Mesendoderm (in vitro differentiated cells): ENCODE measurements at regions not wholly inside any gene's neighbourhood (a gene's known extent, or its start where the extent isn't known, plus 50 kb on each side); places are given as distances from the start of the nearest gene placed in this dataset.

Source experiments
- DNase-seq: peaks from one replicate; pipeline ENCODE4 v3.0.0; 2013
- H2AK5ac ChIP-seq: 2 replicates; pipeline ENCODE4 v1.6.1; 2013; ENCODE audit warnings: low read length, inconsistent platforms
- H2BK120ac ChIP-seq: 2 replicates; pipeline ENCODE4 v1.6.1; 2013; ENCODE audit warnings: low read depth, mild to moderate bottlenecking, low read length, moderate library complexity, mixed read lengths
- H2BK15ac ChIP-seq: replicated peaks from 2 replicates; pipeline ENCODE4 v1.6.1; 2013; ENCODE audit warnings: low read depth, mild to moderate bottlenecking, moderate library complexity
- H2BK5ac ChIP-seq: 2 replicates; pipeline ENCODE4 v1.6.1; 2013; ENCODE audit warnings: low read length, inconsistent platforms
- H3K18ac ChIP-seq: 2 replicates; pipeline ENCODE4 v1.6.1; 2013; ENCODE audit warnings: mild to moderate bottlenecking, low read length, mixed read lengths
- H3K23ac ChIP-seq: one replicate; pipeline ENCODE4 v1.6.1; 2013; ENCODE audit warnings: low read length
- H3K27ac ChIP-seq: 2 replicates; pipeline ENCODE4 v1.5.1; 2013; ENCODE audit warnings: low read depth, mild to moderate bottlenecking, inconsistent platforms, low read length, moderate library complexity
- H3K27me3 ChIP-seq: 2 replicates; pipeline ENCODE4 v1.6.1; 2013; ENCODE audit warnings: low read length, control low read depth, mild to moderate bottlenecking, inconsistent platforms; ENCODE audit not compliant: insufficient read depth, poor library complexity
- H3K36me3 ChIP-seq: 2 replicates; pipeline ENCODE4 v1.6.1; 2013; ENCODE audit warnings: low read length, inconsistent platforms; ENCODE audit not compliant: control insufficient read depth, insufficient read depth
- H3K4ac ChIP-seq: one replicate; pipeline ENCODE4 v1.6.1; 2013; ENCODE audit warnings: low read depth, mild to moderate bottlenecking, low read length, moderate library complexity
- H3K4me1 ChIP-seq: 2 replicates; pipeline ENCODE4 v1.6.1; 2013; ENCODE audit warnings: low read depth, low read length, inconsistent platforms; ENCODE audit not compliant: control insufficient read depth
- H3K4me2 ChIP-seq: 2 replicates; pipeline ENCODE4 v1.6.1; 2013; ENCODE audit warnings: low read length
- H3K4me3 ChIP-seq: 2 replicates; pipeline ENCODE4 v1.5.1; 2013; ENCODE audit warnings: mild to moderate bottlenecking, low read length
- H3K56ac ChIP-seq: one replicate; pipeline ENCODE4 v1.6.1; 2013; ENCODE audit warnings: low read length
- H3K79me1 ChIP-seq: 2 replicates; pipeline ENCODE4 v1.6.1; 2013; ENCODE audit warnings: low read length, inconsistent platforms
- H3K79me2 ChIP-seq: 2 replicates; pipeline ENCODE4 v1.6.1; 2013; ENCODE audit warnings: mild to moderate bottlenecking, low read length; ENCODE audit not compliant: control insufficient read depth, insufficient read depth
- H3K9ac ChIP-seq: 2 replicates; pipeline ENCODE4 v1.6.1; 2013; ENCODE audit warnings: low read length, inconsistent platforms
- H4K5ac ChIP-seq: one replicate; pipeline ENCODE4 v1.6.1; 2013; ENCODE audit warnings: low read length
- H4K8ac ChIP-seq: one replicate; pipeline ENCODE4 v1.6.1; 2013; ENCODE audit warnings: low read depth, mild to moderate bottlenecking, control low read depth, low read length, moderate library complexity
- WGBS: extraction: QIAGEN DNeasy Blood & Tissue Kit; methylation state at CpG from one replicate; pipeline ENCODE4 v1.1.7; 2013; ENCODE audit warnings: low lambda C conversion rate, missing lambda C conversion rate; ENCODE audit not compliant: insufficient coverage; ENCODE audit errors: extremely low coverage; 5-methylcytosine and 5-hydroxymethylcytosine counted together

GRCh38 chr6:169837529-169838250, 86.3 kb downstream of the ERMARD start:
- Histone ChIP-seq H2BK5ac (no peak overlapping the region), H3K4ac (no peak overlapping the region), H3K9ac (no peak overlapping the region), H2AK5ac (no peak overlapping the region), H3K79me2 (no peaks in the 10 kb centered on the region), H2BK120ac (no peak overlapping the region), H3K4me2 (no peak overlapping the region), H3K56ac (no peak overlapping the region), H3K18ac (no peak overlapping the region), H4K8ac (no peak overlapping the region), H3K23ac (no peak overlapping the region), H3K27ac (no peak overlapping the region), H2BK15ac (no peak overlapping the region), H3K27me3 (no peaks in the 10 kb centered on the region), H3K4me3 (no peak overlapping the region), H3K79me1 (no peaks in the 10 kb centered on the region), H3K36me3 (no peaks in the 10 kb centered on the region), H4K5ac (no peak overlapping the region), H3K4me1 (no peaks in the 10 kb centered on the region)
- no peak for DNase-seq
- WGBS, result no CpG with 5 or more reads among the region's 17 CpGs

GRCh38 chr6:169833258-169833794, 81.9 kb downstream of the ERMARD start:
- Histone ChIP-seq H3K23ac (no peak overlapping the region), H3K4ac (no peak overlapping the region), H4K8ac (no peak overlapping the region), H3K36me3 (no peaks in the 10 kb centered on the region), H3K27me3 (no peaks in the 10 kb centered on the region), H3K9ac (no peak overlapping the region), H3K56ac (no peak overlapping the region), H2BK120ac (no peak overlapping the region), H3K27ac (no peak overlapping the region), H2BK15ac (no peak overlapping the region), H4K5ac (no peak overlapping the region), H3K18ac (no peak overlapping the region), H2BK5ac (no peak overlapping the region), H2AK5ac (no peak overlapping the region), H3K4me3 (no peak overlapping the region), H3K79me2 (no peaks in the 10 kb centered on the region), H3K4me2 (no peak overlapping the region), H3K4me1 (no peaks in the 10 kb centered on the region), H3K79me1 (no peaks in the 10 kb centered on the region)
- DNase-seq, result no peak
- WGBS, result no CpG with 5 or more reads among the region's 7 CpGs

- no peak overlapping the region for H3K56ac ChIP-seq
- H2AK5ac ChIP-seq, result no peak overlapping the region
- no peak for DNase-seq
- no peak overlapping the region for H3K9ac ChIP-seq
- no peaks in the 10 kb centered on the region for H3K27me3 ChIP-seq
- no peaks in the 10 kb centered on the region for H3K36me3 ChIP-seq
- no peak overlapping the region for H3K4me2 ChIP-seq
- no peak overlapping the region for H3K27ac ChIP-seq
- H3K4ac ChIP-seq, result no peak overlapping the region
- no peak overlapping the region for H4K5ac ChIP-seq
- H2BK120ac ChIP-seq, result peak overlapping the region; percentile 62
- H3K23ac ChIP-seq, result no peak overlapping the region
- no peak overlapping the region for H3K18ac ChIP-seq
- H3K79me2 ChIP-seq, result no peaks in the 10 kb centered on the region
- H2BK15ac ChIP-seq, result no peak overlapping the region
- WGBS, result no CpG with 5 or more reads among the region's 4 CpGs
- H3K4me1 ChIP-seq, result no peaks in the 10 kb centered on the region
- H3K79me1 ChIP-seq, result no peaks in the 10 kb centered on the region
- H3K4me3 ChIP-seq, result no peak overlapping the region
- no peak overlapping the region for H2BK5ac ChIP-seq
- no peak overlapping the region for H4K8ac ChIP-seq
Measured at GRCh38 chr6:169832247-169832948, 81.0 kb downstream of the ERMARD start.

- H3K79me1 ChIP-seq, result no peaks in the 10 kb centered on the region
- no CpG with 5 or more reads among the region's 32 CpGs for WGBS
- no peaks in the 10 kb centered on the region for H3K4me1 ChIP-seq
- no peak overlapping the region for H3K9ac ChIP-seq
- no peak overlapping the region for H2BK15ac ChIP-seq
- H4K5ac ChIP-seq, result no peak overlapping the region
- no peaks in the 10 kb centered on the region for H3K27me3 ChIP-seq
- no peak overlapping the region for H3K27ac ChIP-seq
- no peak overlapping the region for H2AK5ac ChIP-seq
- DNase-seq, result peak; percentile 86
- H3K18ac ChIP-seq, result no peak overlapping the region
- no peak overlapping the region for H3K23ac ChIP-seq
- no peak overlapping the region for H2BK120ac ChIP-seq
- no peak overlapping the region for H2BK5ac ChIP-seq
- H4K8ac ChIP-seq, result no peak overlapping the region
- H3K4ac ChIP-seq, result no peak overlapping the region
- no peak overlapping the region for H3K4me2 ChIP-seq
- H3K56ac ChIP-seq, result peak overlapping the region; percentile 54
- no peak overlapping the region for H3K4me3 ChIP-seq
- H3K79me2 ChIP-seq, result no peaks in the 10 kb centered on the region
- H3K36me3 ChIP-seq, result no peaks in the 10 kb centered on the region
Measured at GRCh38 chr6:169831450-169832246, 80.2 kb downstream of the ERMARD start.
